GM18505 (cell line): ENCODE measurements at regions not wholly inside any gene's neighbourhood (a gene's known extent, or its start where the extent isn't known, plus 50 kb on each side); places are given as distances from the start of the nearest gene placed in this dataset.

Experiments
- ATAC-seq: cut with Tn5 transposase; IDR thresholded peaks from one replicate; pipeline ENCODE4 v1.9.1; 2021; ENCODE audit not compliant: unreplicated experiment
- POLR2A ChIP-seq: IDR thresholded peaks from 4 replicates; pipeline ENCODE4 v1.6.1; 2011; ENCODE audit warnings: borderline replicate concordance; ENCODE audit not compliant: insufficient read depth, insufficient read length; ENCODE audit errors: extremely low read depth

- ATAC-seq: no peak
Observed at GRCh38 chr12:65695113-65695865, 129.0 kb upstream of the HMGA2 start.

GRCh38 chr12:65696227-65696626, 128.1 kb upstream of the HMGA2 start:
- ATAC-seq: no peak
- TF ChIP-seq POLR2A: no peak

More at GRCh38 chr12:65695113-65695865, 129.0 kb upstream of the HMGA2 start:
- no peak for TF ChIP-seq POLR2A

DNA sequence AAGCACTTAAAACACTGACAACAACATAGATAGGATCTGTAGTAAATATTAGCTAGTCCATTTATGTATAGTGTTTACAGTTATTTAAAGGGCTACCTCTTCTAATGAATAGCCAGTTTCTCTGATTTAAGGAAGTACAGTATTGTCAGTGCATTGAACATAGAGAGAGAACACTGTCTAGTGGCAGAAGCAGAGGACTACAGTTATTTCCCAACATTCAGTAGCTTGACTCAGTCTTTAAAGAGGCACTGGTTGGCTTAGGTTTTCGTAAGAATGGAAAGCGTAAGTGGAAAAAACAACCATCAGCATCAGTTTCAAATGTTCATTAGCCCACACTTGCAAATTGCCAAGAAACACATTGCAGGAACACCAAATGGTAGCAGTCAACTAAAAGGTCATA, 125.0 kb upstream of the HMGA2 start:
- ATAC-seq: no peak
- TF ChIP-seq POLR2A: no peak

GRCh38 chr12:65703176-65703575, 121.1 kb upstream of the HMGA2 start:
- no peak for TF ChIP-seq POLR2A
- ATAC-seq: no peak

DNA sequence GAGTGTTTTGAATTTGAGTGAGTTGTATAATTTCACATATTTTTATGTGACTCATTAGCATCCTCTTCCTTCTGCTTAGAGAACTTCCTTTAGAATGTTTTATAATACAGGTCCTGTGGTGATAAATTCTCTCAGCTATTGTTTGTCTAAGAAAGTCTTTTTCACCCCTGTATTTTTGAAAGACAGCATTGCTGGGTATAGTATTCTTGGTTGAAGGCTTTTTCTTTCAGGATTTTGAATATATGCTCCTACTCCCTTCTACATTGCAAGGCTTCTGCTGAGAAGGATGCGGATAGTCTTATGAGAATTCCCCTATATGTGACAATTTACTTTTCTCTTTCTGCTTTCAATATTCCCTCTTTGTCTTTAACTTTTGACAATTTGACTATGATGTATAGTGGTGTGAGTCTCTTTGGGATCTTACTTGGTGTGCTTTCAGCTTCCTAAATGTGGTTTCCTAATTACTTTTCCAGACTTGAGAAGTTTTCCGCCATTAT, 118.9 kb upstream of the HMGA2 start:
- TF ChIP-seq POLR2A: no peak
- no peak for ATAC-seq

DNA sequence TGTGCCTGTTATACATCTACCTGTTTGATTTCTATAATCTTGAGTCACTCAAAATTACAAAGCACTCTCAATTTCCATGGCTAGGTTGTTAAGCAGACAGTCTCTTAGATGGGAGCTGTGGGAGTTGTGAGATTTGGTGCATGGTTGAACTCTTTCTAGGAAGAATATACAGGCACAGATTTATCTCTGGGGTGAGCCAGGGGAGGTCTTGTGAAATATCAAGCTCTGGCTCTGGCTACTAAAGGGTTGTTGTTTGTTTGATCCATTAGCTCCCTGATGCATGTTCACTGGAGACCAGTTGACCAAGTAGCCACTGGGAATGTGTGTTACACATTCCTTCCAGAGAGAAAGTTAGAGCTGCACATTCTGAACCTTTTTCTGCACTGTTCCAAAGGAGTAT, 117.2 kb upstream of the HMGA2 start:
- no peak for ATAC-seq
- no peak for TF ChIP-seq POLR2A

GRCh38 chr12:65712260-65713004, 111.9 kb upstream of the HMGA2 start:
- ATAC-seq: no peak
- TF ChIP-seq POLR2A: no peak

- TF ChIP-seq POLR2A: no peak
- ATAC-seq: no peak
Observed at GRCh38 chr12:65715961-65716360, 108.3 kb upstream of the HMGA2 start.

DNA sequence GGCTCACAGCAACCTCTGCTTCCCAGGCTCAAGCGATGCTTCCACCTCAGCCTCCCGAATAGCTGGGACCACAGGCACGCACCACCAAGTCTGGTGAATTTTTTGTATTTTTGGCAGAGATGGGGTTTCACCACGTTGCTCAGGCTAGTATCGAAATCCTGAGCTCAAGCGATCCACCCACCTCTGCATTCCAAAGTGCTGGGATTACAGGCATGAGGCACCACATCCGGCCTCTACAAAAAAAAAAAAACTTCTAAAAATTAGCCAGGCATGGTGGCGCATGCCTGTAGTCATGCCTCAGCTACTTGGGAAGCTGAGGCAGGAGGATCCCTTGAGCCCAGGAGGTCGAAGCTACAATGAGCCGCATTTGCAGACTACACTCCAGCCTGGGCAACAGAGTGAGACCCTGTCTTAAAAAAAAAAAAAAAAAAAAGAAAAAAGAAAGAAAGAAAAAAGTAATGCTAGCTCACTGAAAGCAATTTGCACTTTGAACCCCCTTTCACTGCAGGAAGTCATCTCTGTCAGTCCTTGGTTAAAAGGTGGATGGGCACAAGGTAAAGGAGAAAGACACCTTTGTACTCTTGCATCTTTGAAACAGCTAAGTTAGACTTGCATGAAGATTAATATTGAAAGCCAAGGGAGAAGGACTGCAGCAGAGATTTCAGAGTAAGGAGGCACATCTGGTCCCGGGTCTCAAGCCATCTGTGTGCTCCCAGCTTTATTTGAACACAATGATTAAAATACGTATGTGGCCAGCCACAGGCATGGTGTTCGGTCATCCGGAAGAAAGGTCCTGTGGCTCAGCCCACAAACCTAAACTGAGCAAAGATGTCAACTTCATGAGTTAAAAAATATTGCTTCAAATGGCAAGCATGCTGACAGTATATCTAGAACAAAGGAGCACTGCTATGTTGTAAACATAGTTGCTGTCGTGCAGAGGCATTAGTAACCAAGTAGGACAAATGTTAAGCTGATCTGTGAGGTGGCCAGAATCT, 103.8 kb upstream of the HMGA2 start:
- TF ChIP-seq POLR2A: no peak
- ATAC-seq: no peak

GRCh38 chr12:65721541-65722190, 102.6 kb upstream of the HMGA2 start:
- no peak for ATAC-seq

GRCh38 chr12:65725376-65725775, 98.9 kb upstream of the HMGA2 start:
- ATAC-seq: no peak
- no peak for TF ChIP-seq POLR2A

More at GRCh38 chr12:65721541-65722190, 102.6 kb upstream of the HMGA2 start:
- no peak for TF ChIP-seq POLR2A

DNA sequence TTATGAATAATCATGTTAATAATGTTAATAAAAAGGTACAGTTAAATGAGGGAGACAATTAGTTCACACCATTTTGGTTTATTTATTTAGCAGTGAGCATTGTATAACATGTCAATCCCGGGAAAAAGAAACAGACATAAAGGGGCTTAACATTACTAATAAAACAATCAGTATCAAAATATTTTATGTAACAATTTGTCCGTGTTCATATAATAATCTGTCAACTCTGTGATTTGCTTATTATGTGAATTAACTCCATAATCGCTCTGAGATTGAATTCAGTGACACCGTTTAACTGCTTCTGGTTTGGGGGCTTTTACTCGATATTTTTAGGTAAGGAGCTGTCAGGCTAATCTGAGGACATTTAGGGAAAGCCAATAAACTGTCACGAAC, 95.8 kb upstream of the HMGA2 start:
- no peak for TF ChIP-seq POLR2A
- no peak for ATAC-seq
